ENCODE measurements at regions not wholly inside any gene's neighbourhood (a gene's known extent, or its start where the extent isn't known, plus 50 kb on each side); places are given as distances from the start of the nearest gene placed in this dataset.

DNA sequence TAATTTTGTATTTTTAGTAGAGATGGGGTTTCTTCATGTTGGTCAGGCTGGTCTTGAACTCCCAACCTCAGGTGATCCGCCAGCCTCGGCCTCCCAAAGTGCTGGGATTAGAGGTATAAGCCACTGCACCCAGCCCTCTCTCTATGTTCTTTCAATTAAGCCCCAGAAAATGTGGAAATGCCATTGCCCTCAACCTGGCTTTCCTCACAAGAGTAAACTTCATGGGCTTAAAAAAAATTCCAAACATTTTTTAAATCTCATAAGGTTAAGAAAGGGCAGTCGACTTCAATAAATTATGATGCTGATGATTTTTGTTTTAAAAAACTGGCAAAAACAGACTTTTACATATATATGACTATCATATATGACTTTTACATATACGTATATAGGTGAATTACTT, 107.6 kb downstream of the TES start:
- Histone ChIP-seq H3K9me2 (ENCODE audit: insufficient read depth) (0 out of 2 replicates have a peak, but pooled peaks cover 4% of the 10 kb centered on the region), H3K4me1 (ENCODE audit: insufficient read depth) (peaks cover 4% of the 10 kb centered on the region; the same call in 1 of the 2 replicates), H2AFZ (no peak overlapping the region), H3K4me3 (no peak overlapping the region), H3K4me2 (no peak overlapping the region), H3K36me3 (ENCODE audit: insufficient read depth) (no peaks in the 10 kb centered on the region), H4K20me1 (replicated peaks; ENCODE audit: insufficient read depth) (no peaks in the 10 kb centered on the region), H3K79me2 (replicated peaks; ENCODE audit: insufficient read depth) (no peaks in the 10 kb centered on the region), H3K27ac (ENCODE audit: low read depth) (no peak overlapping the region), H3K27me3 (ENCODE audit: insufficient read depth) (no peaks in the 10 kb centered on the region), H3F3A (replicated peaks; ENCODE audit: low read depth) (no peaks in the 10 kb centered on the region)
- ATAC-seq (no peak), DNase-seq (ENCODE audit: low spot score) (no peak)
- Mint-ChIP-seq H3K36me3 (ENCODE audit: low read depth) (no peaks in the 10 kb centered on the region), H3K4me3 (no peak overlapping the region), H3K4me1 (peaks cover 15% of the 10 kb centered on the region), H3K9me3 (peaks cover 3% of the 10 kb centered on the region; the same call in 1 of the 3 replicates), H3K27ac (no peak overlapping the region), H3K27me3 (ENCODE audit: insufficient read depth, low read depth, poor library complexity) (peaks cover 2% of the 10 kb centered on the region)
- TF ChIP-seq, protein P1, sequence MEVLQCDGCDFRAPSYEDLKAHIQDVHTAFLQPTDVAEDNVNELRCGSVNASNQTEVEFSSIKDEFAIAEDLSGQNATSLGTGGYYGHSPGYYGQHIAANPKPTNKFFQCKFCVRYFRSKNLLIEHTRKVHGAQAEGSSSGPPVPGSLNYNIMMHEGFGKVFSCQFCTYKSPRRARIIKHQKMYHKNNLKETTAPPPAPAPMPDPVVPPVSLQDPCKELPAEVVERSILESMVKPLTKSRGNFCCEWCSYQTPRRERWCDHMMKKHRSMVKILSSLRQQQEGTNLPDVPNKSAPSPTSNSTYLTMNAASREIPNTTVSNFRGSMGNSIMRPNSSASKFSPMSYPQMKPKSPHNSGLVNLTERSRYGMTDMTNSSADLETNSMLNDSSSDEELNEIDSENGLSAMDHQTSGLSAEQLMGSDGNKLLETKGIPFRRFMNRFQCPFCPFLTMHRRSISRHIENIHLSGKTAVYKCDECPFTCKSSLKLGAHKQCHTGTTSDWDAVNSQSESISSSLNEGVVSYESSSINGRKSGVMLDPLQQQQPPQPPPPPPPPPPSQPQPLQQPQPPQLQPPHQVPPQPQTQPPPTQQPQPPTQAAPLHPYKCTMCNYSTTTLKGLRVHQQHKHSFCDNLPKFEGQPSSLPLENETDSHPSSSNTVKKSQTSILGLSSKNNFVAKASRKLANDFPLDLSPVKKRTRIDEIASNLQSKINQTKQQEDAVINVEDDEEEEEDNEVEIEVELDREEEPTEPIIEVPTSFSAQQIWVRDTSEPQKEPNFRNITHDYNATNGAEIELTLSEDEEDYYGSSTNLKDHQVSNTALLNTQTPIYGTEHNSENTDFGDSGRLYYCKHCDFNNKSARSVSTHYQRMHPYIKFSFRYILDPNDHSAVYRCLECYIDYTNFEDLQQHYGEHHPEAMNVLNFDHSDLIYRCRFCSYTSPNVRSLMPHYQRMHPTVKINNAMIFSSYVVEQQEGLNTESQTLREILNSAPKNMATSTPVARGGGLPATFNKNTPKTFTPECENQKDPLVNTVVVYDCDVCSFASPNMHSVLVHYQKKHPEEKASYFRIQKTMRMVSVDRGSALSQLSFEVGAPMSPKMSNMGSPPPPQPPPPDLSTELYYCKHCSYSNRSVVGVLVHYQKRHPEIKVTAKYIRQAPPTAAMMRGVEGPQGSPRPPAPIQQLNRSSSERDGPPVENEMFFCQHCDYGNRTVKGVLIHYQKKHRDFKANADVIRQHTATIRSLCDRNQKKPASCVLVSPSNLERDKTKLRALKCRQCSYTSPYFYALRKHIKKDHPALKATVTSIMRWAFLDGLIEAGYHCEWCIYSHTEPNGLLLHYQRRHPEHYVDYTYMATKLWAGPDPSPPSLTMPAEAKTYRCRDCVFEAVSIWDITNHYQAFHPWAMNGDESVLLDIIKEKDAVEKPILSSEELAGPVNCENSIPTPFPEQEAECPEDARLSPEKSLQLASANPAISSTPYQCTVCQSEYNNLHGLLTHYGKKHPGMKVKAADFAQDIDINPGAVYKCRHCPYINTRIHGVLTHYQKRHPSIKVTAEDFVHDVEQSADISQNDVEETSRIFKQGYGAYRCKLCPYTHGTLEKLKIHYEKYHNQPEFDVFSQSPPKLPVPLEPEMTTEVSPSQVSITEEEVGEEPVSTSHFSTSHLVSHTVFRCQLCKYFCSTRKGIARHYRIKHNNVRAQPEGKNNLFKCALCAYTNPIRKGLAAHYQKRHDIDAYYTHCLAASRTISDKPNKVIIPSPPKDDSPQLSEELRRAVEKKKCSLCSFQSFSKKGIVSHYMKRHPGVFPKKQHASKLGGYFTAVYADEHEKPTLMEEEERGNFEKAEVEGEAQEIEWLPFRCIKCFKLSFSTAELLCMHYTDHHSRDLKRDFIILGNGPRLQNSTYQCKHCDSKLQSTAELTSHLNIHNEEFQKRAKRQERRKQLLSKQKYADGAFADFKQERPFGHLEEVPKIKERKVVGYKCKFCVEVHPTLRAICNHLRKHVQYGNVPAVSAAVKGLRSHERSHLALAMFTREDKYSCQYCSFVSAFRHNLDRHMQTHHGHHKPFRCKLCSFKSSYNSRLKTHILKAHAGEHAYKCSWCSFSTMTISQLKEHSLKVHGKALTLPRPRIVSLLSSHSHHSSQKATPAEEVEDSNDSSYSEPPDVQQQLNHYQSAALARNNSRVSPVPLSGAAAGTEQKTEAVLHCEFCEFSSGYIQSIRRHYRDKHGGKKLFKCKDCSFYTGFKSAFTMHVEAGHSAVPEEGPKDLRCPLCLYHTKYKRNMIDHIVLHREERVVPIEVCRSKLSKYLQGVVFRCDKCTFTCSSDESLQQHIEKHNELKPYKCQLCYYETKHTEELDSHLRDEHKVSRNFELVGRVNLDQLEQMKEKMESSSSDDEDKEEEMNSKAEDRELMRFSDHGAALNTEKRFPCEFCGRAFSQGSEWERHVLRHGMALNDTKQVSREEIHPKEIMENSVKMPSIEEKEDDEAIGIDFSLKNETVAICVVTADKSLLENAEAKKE (CRISPR knock-in tag; IDR thresholded peaks at IDR 0.05) = no peak
- TF ChIP-seq ZNF331 (CRISPR knock-in tag; IDR thresholded peaks at IDR 0.05; ENCODE audit: low read depth) (no peak), EZH2phosphoT487 (IDR thresholded peaks at IDR 0.05; ENCODE audit: unreplicated experiment) (no peak), ZNF114 (CRISPR knock-in tag; IDR thresholded peaks at IDR 0.05) (no peak), JUNB (IDR thresholded peaks at IDR 0.05; ENCODE audit: unreplicated experiment) (no peak), POLR2AphosphoS5 (IDR thresholded peaks at IDR 0.05; ENCODE audit: low read depth) (no peak), CREB1 (CRISPR knock-in tag; IDR thresholded peaks at IDR 0.05; ENCODE audit: low read depth) (no peak), EZH2 (IDR thresholded peaks at IDR 0.05; ENCODE audit: low read depth, unreplicated experiment) (no peak), NANOG (IDR thresholded peaks at IDR 0.05; ENCODE audit: borderline replicate concordance) (no peak), STAT1 (IDR thresholded peaks at IDR 0.05; ENCODE audit: unreplicated experiment) (no peak)
- TF ChIP-seq, protein P2, sequence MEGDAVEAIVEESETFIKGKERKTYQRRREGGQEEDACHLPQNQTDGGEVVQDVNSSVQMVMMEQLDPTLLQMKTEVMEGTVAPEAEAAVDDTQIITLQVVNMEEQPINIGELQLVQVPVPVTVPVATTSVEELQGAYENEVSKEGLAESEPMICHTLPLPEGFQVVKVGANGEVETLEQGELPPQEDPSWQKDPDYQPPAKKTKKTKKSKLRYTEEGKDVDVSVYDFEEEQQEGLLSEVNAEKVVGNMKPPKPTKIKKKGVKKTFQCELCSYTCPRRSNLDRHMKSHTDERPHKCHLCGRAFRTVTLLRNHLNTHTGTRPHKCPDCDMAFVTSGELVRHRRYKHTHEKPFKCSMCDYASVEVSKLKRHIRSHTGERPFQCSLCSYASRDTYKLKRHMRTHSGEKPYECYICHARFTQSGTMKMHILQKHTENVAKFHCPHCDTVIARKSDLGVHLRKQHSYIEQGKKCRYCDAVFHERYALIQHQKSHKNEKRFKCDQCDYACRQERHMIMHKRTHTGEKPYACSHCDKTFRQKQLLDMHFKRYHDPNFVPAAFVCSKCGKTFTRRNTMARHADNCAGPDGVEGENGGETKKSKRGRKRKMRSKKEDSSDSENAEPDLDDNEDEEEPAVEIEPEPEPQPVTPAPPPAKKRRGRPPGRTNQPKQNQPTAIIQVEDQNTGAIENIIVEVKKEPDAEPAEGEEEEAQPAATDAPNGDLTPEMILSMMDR (conservative IDR thresholded peaks at IDR 0.05; ENCODE audit: low read depth in 2 of 2) = no peak
- TF ChIP-seq, protein P3, sequence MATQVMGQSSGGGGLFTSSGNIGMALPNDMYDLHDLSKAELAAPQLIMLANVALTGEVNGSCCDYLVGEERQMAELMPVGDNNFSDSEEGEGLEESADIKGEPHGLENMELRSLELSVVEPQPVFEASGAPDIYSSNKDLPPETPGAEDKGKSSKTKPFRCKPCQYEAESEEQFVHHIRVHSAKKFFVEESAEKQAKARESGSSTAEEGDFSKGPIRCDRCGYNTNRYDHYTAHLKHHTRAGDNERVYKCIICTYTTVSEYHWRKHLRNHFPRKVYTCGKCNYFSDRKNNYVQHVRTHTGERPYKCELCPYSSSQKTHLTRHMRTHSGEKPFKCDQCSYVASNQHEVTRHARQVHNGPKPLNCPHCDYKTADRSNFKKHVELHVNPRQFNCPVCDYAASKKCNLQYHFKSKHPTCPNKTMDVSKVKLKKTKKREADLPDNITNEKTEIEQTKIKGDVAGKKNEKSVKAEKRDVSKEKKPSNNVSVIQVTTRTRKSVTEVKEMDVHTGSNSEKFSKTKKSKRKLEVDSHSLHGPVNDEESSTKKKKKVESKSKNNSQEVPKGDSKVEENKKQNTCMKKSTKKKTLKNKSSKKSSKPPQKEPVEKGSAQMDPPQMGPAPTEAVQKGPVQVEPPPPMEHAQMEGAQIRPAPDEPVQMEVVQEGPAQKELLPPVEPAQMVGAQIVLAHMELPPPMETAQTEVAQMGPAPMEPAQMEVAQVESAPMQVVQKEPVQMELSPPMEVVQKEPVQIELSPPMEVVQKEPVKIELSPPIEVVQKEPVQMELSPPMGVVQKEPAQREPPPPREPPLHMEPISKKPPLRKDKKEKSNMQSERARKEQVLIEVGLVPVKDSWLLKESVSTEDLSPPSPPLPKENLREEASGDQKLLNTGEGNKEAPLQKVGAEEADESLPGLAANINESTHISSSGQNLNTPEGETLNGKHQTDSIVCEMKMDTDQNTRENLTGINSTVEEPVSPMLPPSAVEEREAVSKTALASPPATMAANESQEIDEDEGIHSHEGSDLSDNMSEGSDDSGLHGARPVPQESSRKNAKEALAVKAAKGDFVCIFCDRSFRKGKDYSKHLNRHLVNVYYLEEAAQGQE (IDR thresholded peaks at IDR 0.05; ENCODE audit: unreplicated experiment) = no peak
- TF ChIP-seq, protein P4, sequence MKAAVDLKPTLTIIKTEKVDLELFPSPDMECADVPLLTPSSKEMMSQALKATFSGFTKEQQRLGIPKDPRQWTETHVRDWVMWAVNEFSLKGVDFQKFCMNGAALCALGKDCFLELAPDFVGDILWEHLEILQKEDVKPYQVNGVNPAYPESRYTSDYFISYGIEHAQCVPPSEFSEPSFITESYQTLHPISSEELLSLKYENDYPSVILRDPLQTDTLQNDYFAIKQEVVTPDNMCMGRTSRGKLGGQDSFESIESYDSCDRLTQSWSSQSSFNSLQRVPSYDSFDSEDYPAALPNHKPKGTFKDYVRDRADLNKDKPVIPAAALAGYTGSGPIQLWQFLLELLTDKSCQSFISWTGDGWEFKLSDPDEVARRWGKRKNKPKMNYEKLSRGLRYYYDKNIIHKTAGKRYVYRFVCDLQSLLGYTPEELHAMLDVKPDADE (IDR thresholded peaks at IDR 0.05) = no peak

All from GM23338 (cell line).